GM19035 (cell line): ENCODE measurements at regions not wholly inside any gene's neighbourhood (a gene's known extent, or its start where the extent isn't known, plus 50 kb on each side); places are given as distances from the start of the nearest gene placed in this dataset.

Source experiments
- ATAC-seq: cut with Tn5 transposase; IDR thresholded peaks from one replicate; pipeline ENCODE4 v1.9.1; 2021; ENCODE audit not compliant: unreplicated experiment

DNA sequence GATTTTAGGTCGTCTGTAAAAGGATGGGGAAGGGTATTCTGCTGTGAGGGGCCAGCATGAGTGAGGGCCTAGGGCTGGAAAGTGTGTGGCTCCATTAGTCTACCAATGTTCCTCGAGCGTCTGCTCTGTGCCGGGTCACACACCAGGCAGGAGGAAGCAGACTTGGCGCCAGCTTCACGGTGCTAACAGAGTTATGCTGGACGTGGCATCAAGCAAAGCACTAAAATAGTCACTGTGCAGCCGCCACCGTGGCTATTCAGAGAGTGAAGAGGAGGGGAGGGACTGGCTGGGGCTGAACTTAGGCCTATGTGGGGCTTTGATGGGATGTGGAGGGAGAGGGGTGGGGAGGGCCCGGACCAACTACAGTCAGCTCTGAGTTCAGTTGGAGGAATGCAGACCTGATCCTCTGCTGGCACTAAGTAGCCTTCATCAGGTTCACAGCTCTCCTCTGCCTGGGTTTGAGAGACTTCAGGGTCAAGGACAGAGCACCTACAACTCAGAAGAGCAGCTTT is 83.9 kb upstream of the MSX1 start:
- no peak for ATAC-seq

GRCh38 chr4:4772534-4772933 is 86.9 kb upstream of the MSX1 start:
- no peak for ATAC-seq

GRCh38 chr4:4771160-4771559 is 88.3 kb upstream of the MSX1 start:
- ATAC-seq: no peak

- ATAC-seq: no peak
Measured at GRCh38 chr4:4770610-4771009, 88.9 kb upstream of the MSX1 start.

DNA sequence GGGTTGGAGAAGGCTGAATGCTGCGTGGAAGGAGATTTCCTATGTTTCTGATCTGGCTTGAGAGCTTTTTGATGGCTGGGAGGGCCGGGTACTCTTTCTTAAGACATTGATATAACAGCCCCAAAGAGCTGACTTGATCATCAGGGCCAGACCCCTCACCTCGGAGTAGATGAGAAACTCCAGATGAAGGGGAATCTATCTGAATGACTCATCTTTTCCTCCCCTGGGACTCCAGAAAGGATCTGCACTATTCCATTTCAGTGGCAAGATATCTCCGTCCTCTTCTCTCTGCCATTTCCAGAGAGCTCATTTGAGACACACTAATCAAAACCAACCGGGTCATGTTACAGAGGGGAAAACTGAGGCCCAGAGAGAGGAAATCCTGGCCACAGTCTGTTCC is 92.9 kb upstream of the MSX1 start:
- ATAC-seq: no peak

GRCh38 chr4:4765811-4766210 is 93.7 kb upstream of the MSX1 start:
- ATAC-seq: no peak

GRCh38 chr4:4764558-4764905 is 94.9 kb upstream of the MSX1 start:
- ATAC-seq: no peak

DNA sequence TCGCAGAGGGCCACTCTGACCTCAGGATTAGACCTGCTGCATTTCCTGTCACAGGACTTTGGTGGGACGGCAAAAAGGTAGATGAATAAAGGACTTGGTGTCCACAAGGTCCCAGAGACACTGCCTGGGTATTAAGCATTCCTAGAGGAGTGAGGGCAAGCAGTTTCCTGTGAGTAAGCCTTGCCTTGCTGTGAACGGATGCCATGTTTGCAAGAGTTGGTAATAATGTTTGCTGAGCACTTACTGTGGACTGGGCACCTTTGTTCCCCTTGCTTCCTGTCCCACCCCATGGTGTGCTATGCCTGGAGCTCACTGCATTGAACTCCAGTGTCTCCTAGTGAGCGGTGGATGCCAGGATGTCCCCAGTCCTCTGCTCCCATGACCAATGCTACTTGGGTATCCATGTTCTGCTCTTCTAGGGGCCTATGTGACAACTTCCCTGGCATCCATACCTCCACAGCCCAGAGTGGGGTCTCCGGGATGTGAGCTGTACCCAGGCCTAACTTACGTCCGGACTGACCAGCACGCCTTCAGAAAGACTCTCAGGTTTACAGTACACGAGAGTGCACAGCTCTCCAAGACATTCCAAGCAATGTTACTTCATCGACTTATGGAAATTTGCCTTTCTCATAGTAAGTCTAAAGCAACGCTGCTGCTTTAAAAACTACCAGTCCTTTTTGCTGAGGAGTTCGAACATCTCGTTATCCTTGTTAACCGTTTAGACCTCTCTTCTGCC is 95.5 kb upstream of the MSX1 start:
- ATAC-seq: no peak

DNA sequence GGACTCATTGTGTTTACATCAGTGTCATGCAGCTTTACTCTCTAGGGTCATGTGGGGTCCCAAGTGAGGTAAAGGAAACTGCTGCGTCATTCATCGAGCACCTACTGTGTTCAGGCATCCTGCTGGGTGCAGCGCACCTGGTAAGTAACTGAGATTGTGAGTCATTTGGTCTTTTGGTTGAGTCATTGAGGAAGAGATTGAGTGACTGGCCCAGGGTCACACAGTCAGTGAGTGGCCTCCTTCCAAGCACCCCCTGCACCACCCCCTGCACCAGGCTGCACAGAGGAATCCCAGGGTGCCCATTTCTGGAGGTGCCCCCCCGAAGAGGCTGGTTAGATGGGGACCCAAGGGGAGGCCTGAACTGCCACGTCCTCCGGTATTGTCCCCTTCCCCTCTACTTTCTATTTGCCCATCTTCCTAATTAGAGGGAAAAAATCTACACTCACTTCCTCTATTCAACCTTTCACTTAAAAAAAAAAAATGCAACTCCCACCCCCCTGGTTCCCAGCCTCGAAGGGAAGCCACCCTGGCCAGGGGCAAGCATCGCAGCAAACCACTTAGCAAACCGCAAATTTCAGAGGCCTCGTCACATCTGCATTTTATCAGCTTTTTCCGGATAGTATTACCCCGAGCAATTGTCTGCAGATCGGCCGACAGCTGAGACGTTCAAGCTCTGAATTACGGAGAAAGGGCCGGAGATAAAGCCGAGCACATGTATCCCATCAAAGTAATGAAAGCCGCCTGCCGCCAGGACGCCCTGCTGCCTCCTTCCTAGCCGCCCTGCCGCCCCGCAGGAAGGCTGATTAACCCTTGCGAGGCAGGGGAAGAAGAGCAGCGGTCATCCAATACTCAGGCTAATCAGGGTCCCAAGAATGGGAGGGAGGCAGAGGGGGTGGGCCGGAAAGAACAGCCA is 96.3 kb upstream of the MSX1 start:
- ATAC-seq: peak; percentile 89

DNA sequence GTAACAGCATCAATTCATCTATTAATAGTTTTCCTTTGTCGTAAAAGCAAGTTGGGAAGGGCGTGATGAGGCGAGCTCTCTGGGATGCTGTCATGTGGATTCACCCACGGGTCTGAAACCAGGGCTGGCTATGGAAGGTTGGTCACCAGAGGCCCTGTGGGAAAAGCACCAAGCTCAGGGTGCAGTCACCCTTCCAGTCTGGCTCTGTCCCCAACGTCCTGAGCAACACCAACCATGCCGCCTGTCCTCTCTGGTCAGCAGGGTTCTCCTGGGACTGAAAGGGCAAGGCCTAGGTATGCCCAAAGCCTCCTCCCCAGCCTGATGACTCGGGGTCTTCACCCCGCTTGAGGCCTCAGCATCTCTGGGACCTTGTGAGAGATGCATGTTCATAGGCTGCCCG is 97.2 kb upstream of the MSX1 start:
- no peak for ATAC-seq

- no peak for ATAC-seq
Measured at GRCh38 chr4:4761128-4761982, 98.1 kb upstream of the MSX1 start.

- no peak for ATAC-seq
Measured at GRCh38 chr4:4759883-4760282, 99.6 kb upstream of the MSX1 start.

DNA sequence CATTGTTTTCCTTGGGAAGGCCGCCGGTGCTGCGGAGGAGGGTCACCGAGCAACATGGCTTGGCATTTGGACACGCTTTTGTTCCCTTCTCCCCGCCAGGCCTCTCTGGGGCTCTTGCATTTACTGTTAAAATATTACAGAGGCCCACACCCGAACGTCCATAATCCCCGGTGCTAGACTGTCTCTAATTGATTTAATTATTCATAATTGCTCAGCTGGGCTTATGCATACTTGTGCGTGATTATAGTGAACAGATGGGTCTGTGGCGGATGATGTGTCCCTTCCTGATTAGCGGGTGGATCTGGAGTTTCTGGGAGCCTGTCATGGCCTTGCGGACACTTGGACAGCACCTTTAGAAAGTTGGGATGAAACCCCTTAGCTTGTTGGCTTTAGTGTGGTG is 100.2 kb upstream of the MSX1 start:
- no peak for ATAC-seq

GRCh38 chr4:4758681-4759080 is 100.8 kb upstream of the MSX1 start:
- ATAC-seq: no peak

GRCh38 chr4:4755306-4755705 is 104.2 kb upstream of the MSX1 start:
- ATAC-seq: no peak

DNA sequence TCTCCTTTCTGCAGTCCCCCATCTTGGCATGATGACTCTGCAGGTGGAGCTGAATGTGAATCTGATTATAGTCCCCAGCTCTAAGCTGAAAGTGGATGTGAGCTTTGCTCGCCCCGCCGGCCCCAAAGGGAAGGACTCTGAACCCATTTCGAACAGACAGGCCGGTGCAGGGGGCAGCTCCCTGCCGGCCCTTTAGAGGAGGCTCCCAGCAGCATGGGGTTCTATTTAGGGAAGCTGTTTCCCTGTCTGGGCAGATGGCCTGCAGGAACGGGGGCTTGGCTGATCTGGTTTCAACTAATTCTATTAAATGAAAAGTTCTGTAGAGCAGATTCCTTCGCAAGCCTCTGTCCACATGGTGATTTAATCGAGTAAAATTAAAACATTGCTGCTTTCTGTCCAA is 104.8 kb upstream of the MSX1 start:
- ATAC-seq: no peak

DNA sequence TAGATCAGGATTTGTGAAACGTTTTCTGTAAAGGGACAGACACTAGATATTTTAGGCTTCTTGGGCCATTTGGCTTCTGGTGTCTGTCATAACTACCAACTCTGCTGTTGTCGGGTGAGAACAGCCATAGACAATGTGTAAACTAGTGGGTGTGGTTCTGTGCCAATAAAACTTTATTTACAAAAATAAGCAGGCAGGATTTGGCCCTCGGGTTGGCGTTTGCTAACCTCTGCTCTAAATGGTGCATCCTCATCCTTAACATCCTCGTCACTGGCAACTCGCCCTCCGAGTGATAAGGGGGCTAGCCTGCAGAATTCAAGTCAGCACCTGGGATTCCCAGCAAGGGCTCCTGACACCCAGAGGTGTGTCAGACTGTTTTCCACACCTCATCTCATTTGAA is 105.8 kb upstream of the MSX1 start:
- ATAC-seq: no peak

- ATAC-seq: no peak
Measured at GRCh38 chr4:4752576-4753401, 106.7 kb upstream of the MSX1 start.

DNA sequence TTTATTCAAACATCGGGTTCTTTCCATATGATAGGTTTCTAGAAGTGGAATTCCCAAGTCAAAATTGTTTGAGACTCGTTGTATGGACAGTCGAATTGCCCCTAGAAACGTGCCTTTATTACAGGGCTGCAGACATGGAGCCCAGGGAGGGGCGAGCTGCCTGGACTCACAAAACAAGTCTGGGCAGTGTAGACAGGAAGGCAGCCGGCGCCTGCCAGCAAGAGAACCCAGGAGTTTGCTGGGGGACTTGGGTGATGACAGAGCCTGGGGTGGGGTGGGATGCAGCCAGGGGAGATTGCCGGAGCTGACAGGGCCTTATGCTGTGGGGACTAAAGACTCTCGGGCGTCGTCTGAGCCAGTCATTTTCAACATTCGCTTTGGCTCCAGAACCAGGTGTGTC is 107.4 kb upstream of the MSX1 start:
- ATAC-seq: no peak

DNA sequence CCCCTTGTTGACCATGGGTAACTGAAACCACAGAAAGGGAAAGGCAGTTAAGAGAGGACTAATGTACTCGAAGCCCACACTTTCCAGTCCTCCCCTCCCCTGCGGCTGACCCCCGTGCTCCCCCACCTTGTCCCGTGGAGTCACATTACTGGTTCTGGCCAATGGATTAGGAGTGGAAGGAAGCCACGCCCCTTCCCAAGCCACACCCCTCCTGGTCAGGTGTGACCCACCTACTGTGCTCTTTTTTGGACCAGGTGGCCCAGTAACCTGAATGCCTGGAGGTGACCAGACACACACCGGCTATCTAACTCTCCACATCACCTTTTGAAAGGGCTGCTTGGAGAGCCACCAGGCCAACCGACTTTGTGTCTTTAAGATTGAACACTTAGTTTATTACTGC is 109.3 kb upstream of the MSX1 start:
- ATAC-seq: no peak
